ENCODE measurements at regions not wholly inside any gene's neighbourhood (a gene's known extent, or its start where the extent isn't known, plus 50 kb on each side); places are given as distances from the start of the nearest gene placed in this dataset.

DNA sequence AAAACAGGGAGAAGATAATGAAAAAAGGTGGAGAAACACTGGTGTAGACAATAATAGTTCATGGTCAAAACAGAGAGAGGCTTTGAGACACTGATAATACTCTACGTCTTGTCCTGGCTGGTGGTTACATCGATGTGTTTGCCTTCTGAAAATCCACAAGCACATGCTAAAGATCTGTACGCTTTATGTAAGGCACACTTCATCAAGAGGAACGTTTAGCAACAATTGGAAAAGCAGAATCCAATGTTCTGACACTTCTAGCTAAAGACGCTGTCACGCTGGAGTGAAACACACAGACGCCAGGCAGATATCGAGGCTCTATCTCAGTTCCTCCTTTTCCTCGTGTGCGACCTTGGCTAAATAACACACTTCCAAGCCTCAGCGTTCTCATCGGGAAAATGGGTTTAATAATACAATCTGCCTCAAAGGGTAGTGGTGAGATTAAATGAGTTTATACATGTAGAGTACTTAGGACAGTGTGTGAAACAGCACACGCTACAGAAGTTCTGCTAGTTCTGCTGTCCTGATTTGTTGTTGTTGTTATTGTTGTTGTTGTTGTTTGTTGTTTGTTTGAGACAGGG, 386.1 kb downstream of the SETD4 start:
- TF ChIP-seq POLR2A (IDR thresholded peaks at IDR 0.05): no peak
- TF ChIP-seq, protein P1, sequence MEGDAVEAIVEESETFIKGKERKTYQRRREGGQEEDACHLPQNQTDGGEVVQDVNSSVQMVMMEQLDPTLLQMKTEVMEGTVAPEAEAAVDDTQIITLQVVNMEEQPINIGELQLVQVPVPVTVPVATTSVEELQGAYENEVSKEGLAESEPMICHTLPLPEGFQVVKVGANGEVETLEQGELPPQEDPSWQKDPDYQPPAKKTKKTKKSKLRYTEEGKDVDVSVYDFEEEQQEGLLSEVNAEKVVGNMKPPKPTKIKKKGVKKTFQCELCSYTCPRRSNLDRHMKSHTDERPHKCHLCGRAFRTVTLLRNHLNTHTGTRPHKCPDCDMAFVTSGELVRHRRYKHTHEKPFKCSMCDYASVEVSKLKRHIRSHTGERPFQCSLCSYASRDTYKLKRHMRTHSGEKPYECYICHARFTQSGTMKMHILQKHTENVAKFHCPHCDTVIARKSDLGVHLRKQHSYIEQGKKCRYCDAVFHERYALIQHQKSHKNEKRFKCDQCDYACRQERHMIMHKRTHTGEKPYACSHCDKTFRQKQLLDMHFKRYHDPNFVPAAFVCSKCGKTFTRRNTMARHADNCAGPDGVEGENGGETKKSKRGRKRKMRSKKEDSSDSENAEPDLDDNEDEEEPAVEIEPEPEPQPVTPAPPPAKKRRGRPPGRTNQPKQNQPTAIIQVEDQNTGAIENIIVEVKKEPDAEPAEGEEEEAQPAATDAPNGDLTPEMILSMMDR (IDR thresholded peaks at IDR 0.05): no peak
